Ovary (tissue), 7 donors: ENCODE measurements at regions not wholly inside any gene's neighbourhood (a gene's known extent, or its start where the extent isn't known, plus 50 kb on each side); places are given as distances from the start of the nearest gene placed in this dataset.
A peak's percentile ranks its signal among the peaks of the same experiment; 100 is the strongest.

Experiments
- DNase-seq, 5 donors: peaks; one replicate each; pipeline ENCODE4 v3.0.0-alpha.2; 2019 to 2020
- H3K27ac ChIP-seq, 2 donors: fragments of 200-600 bp; one replicate each; pipeline versions ENCODE4 v1.5.1 to v1.8.0; 2019 to 2022
- H3K27me3 ChIP-seq: fragments of 200-600 bp; one replicate; pipeline ENCODE4 v1.8.0; 2022
- H3K36me3 ChIP-seq: fragments of 200-600 bp; sonication (generic); one replicate; pipeline ENCODE4 v1.5.1; 2019
- H3K4me1 ChIP-seq: one replicate; pipeline ENCODE4 v1.8.1; 2013; ENCODE audit warnings: mild to moderate bottlenecking, moderate library complexity; ENCODE audit not compliant: insufficient read depth
- H3K4me3 ChIP-seq: fragments of 200-600 bp; sonication (generic); one replicate; pipeline ENCODE4 v1.5.1; 2017
- H3K9me3 ChIP-seq, 2 donors: fragments of 200-600 bp in 1 of 2; sonication (generic) in 1 of 2; one replicate each; pipeline versions ENCODE4 v1.5.1 to v1.8.1; 2013 to 2019; ENCODE audit warnings: mild to moderate bottlenecking in 1 of 2, moderate library complexity in 1 of 2
- CTCF ChIP-seq, 3 donors: fragments of 450-650 bp in 2 of 3; fragments of 200-600 bp in 1 of 3; IDR thresholded peaks; one replicate each; pipeline versions ENCODE4 v1.5.1 to v1.8.0; 2016 to 2022; ENCODE audit warnings: antibody characterized with exemption in 3 of 3, mild to moderate bottlenecking in 1 of 3
- EP300 ChIP-seq: sonication (generic); formaldehyde crosslinking; IDR thresholded peaks from one replicate; pipeline ENCODE4 v1.6.1; 2017; ENCODE audit warnings: antibody characterized with exemption
- POLR2A ChIP-seq: fragments of 450-650 bp; IDR thresholded peaks from one replicate; pipeline ENCODE4 v1.6.1; 2017; ENCODE audit warnings: antibody characterized with exemption, mild to moderate bottlenecking, moderate library complexity
- WGBS, 3 donors: extraction: QIAGEN DNeasy Blood & Tissue Kit in 1 of 3; methylation state at CpG; one replicate each; pipeline versions ENCODE4 v1.1.5 to v1.1.7; 2013 to 2017; 5-methylcytosine and 5-hydroxymethylcytosine counted together
- intact Hi-C, 4 donors: fragments of 100-400 bp; cut with DNase I; formaldehyde crosslinking; loops; one replicate each; pipeline versions ENCODE4 v1.11.0 to v1.15.1; 2022 to 2023
- donor health status: DM: no; HTN: no; CAD: no; lungs with moderate emphysema.
- donor health status: DM: no; HTN: no; CAD: no.
- donor health status: Bipolar disorder and iron deficiency.
- donor health status: DM: no; HTN: no; CAD: no.
- donor health status: DM: yes; HTN: yes; CAD: no.

GRCh38 chr11:69355959-69356702, 62.2 kb downstream of the MYEOV start:
- WGBS, 3 donors, result 61 to 69% (median 68%) methylated on average over 8 of the region's 8 CpGs
- Histone ChIP-seq H3K4me3 (no peak overlapping the region), H3K4me1 (no peaks in the 10 kb centered on the region), H3K27ac (no peak overlapping the region), H3K27me3 (no peaks in the 10 kb centered on the region), H3K36me3 (no peaks in the 10 kb centered on the region), H3K9me3 (no peaks in the 10 kb centered on the region)
- no peak for DNase-seq
- no peak for TF ChIP-seq POLR2A
- TF ChIP-seq EP300, result no peak
- TF ChIP-seq CTCF (IDR thresholded peaks at IDR 0.05), result no peak
- intact Hi-C loops, result no loop called here

GRCh38 chr11:69356703-69357457, 62.9 kb downstream of the MYEOV start:
- intact Hi-C loops, result no loop called here
- Histone ChIP-seq H3K9me3 (no peaks in the 10 kb centered on the region), H3K4me1 (no peaks in the 10 kb centered on the region), H3K36me3 (no peaks in the 10 kb centered on the region), H3K27ac (no peak overlapping the region), H3K27me3 (no peaks in the 10 kb centered on the region), H3K4me3 (no peak overlapping the region)
- TF ChIP-seq POLR2A (no peak), EP300 (no peak), CTCF (IDR thresholded peaks at IDR 0.05) (no peak)
- no peak for DNase-seq
- WGBS, 3 donors, result 40 to 63% (median 46%) methylated on average over 14 to 15 of the region's 15 CpGs

- Histone ChIP-seq H3K27me3 (no peaks in the 10 kb centered on the region), H3K4me3 (no peak overlapping the region), H3K4me1 (no peaks in the 10 kb centered on the region), H3K27ac (no peak overlapping the region), H3K36me3 (no peaks in the 10 kb centered on the region), H3K9me3 (no peaks in the 10 kb centered on the region)
- no peak for TF ChIP-seq POLR2A
- no peak for TF ChIP-seq CTCF (IDR thresholded peaks at IDR 0.05)
- no peak for TF ChIP-seq EP300
- intact Hi-C loops, result no loop called here
- DNase-seq, result no peak
- 70 to 79% (median 76%) methylated on average over 18 of the region's 18 CpGs for WGBS, 3 donors
Observed at GRCh38 chr11:69357458-69358397, 63.8 kb downstream of the MYEOV start.

- no peaks in the 10 kb centered on the region for H3K9me3 ChIP-seq
- H3K27me3 ChIP-seq, result no peaks in the 10 kb centered on the region
- H3K27ac ChIP-seq, result no peak overlapping the region
- no peaks in the 10 kb centered on the region for H3K36me3 ChIP-seq
- TF ChIP-seq EP300, result no peak
- no peak for TF ChIP-seq CTCF (IDR thresholded peaks at IDR 0.05)
- no peak for TF ChIP-seq POLR2A
- peak in 1 of 5 donors; percentile 9 for DNase-seq
- H3K4me3 ChIP-seq, result no peak overlapping the region
- intact Hi-C loops, result no loop called here
- H3K4me1 ChIP-seq, result no peaks in the 10 kb centered on the region
- WGBS, 3 donors, result 79 to 87% (median 83%) methylated on average over 8 of the region's 8 CpGs
Observed at GRCh38 chr11:69358398-69359020, 64.6 kb downstream of the MYEOV start.
